ENCODE measurements at regions not wholly inside any gene's neighbourhood (a gene's known extent, or its start where the extent isn't known, plus 50 kb on each side); places are given as distances from the start of the nearest gene placed in this dataset.

DNA sequence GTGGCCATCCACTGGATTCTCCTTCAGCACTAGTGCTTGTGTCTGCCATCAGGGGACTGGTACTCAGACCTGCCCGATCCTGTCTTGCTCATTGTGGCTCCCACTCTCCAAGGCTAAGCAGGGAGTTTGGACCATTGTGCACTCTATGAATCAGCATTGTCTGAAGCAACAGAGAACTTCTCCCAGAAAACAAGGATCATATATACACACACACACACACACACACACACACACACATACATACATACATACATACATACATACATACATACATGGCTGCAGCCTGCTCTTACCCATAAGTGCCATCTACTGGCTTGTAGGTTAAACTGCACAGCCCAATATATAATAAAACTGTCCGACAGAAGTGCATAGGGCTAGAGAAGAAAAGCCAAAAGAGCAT, 345.3 kb upstream of the LCORL start (continued):
- TF ChIP-seq SMC3 (IDR thresholded peaks at IDR 0.05; ENCODE audit: borderline replicate concordance, low read length) (peak; percentile 73; the same call in 1 of the 2 replicates), RB1 (IDR thresholded peaks at IDR 0.05; ENCODE audit: borderline replicate concordance) (no peak), FOXM1 (IDR thresholded peaks at IDR 0.05; ENCODE audit: low read depth, low read length) (no peak), ZSCAN29 (IDR thresholded peaks at IDR 0.05) (no peak), ZNF207 (IDR thresholded peaks at IDR 0.05; ENCODE audit: borderline replicate concordance) (no peak), IRF4 (IDR thresholded peaks at IDR 0.05; ENCODE audit: low read depth, low read length) (no peak), ESRRA (IDR thresholded peaks at IDR 0.05; ENCODE audit: low read length) (no peak), BHLHE40 (IDR thresholded peaks at IDR 0.05; ENCODE audit: borderline replicate concordance in 1 of 2, low read depth in 2 of 2, low read length in 1 of 2) (no peak), SIX5 (IDR thresholded peaks at IDR 0.05; ENCODE audit: low read depth, low read length, severe bottlenecking) (no peak), CREM (IDR thresholded peaks at IDR 0.05; ENCODE audit: low read depth) (no peak), TCF3 (IDR thresholded peaks at IDR 0.05; ENCODE audit: borderline replicate concordance, insufficient read depth, low read depth, low read length) (no peak), MEF2B (IDR thresholded peaks at IDR 0.05; ENCODE audit: partially characterized antibody, poor library complexity, severe bottlenecking) (no peak), NFYA (IDR thresholded peaks at IDR 0.05; ENCODE audit: borderline replicate concordance, low read depth, low read length) (no peak), POLR2AphosphoS5 (IDR thresholded peaks at IDR 0.05; ENCODE audit: low read length) (no peak), BACH1 (IDR thresholded peaks at IDR 0.05; ENCODE audit: borderline replicate concordance) (no peak), SUZ12 (IDR thresholded peaks at IDR 0.05; ENCODE audit: unreplicated experiment) (no peak), ATF7 (IDR thresholded peaks at IDR 0.05; ENCODE audit: low read depth) (no peak), TAF1 (IDR thresholded peaks at IDR 0.05; ENCODE audit: borderline replicate concordance, low read depth, low read length) (no peak)
- TF ChIP-seq, protein P1, sequence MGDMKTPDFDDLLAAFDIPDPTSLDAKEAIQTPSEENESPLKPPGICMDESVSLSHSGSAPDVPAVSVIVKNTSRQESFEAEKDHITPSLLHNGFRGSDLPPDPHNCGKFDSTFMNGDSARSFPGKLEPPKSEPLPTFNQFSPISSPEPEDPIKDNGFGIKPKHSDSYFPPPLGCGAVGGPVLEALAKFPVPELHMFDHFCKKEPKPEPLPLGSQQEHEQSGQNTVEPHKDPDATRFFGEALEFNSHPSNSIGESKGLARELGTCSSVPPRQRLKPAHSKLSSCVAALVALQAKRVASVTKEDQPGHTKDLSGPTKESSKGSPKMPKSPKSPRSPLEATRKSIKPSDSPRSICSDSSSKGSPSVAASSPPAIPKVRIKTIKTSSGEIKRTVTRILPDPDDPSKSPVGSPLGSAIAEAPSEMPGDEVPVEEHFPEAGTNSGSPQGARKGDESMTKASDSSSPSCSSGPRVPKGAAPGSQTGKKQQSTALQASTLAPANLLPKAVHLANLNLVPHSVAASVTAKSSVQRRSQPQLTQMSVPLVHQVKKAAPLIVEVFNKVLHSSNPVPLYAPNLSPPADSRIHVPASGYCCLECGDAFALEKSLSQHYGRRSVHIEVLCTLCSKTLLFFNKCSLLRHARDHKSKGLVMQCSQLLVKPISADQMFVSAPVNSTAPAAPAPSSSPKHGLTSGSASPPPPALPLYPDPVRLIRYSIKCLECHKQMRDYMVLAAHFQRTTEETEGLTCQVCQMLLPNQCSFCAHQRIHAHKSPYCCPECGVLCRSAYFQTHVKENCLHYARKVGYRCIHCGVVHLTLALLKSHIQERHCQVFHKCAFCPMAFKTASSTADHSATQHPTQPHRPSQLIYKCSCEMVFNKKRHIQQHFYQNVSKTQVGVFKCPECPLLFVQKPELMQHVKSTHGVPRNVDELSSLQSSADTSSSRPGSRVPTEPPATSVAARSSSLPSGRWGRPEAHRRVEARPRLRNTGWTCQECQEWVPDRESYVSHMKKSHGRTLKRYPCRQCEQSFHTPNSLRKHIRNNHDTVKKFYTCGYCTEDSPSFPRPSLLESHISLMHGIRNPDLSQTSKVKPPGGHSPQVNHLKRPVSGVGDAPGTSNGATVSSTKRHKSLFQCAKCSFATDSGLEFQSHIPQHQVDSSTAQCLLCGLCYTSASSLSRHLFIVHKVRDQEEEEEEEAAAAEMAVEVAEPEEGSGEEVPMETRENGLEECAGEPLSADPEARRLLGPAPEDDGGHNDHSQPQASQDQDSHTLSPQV (IDR thresholded peaks at IDR 0.05): no peak
- TF ChIP-seq, protein P2, sequence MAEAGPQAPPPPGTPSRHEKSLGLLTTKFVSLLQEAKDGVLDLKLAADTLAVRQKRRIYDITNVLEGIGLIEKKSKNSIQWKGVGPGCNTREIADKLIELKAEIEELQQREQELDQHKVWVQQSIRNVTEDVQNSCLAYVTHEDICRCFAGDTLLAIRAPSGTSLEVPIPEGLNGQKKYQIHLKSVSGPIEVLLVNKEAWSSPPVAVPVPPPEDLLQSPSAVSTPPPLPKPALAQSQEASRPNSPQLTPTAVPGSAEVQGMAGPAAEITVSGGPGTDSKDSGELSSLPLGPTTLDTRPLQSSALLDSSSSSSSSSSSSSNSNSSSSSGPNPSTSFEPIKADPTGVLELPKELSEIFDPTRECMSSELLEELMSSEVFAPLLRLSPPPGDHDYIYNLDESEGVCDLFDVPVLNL (IDR thresholded peaks at IDR 0.05; ENCODE audit: low read depth, low read length): no peak
- TF ChIP-seq, protein P3, sequence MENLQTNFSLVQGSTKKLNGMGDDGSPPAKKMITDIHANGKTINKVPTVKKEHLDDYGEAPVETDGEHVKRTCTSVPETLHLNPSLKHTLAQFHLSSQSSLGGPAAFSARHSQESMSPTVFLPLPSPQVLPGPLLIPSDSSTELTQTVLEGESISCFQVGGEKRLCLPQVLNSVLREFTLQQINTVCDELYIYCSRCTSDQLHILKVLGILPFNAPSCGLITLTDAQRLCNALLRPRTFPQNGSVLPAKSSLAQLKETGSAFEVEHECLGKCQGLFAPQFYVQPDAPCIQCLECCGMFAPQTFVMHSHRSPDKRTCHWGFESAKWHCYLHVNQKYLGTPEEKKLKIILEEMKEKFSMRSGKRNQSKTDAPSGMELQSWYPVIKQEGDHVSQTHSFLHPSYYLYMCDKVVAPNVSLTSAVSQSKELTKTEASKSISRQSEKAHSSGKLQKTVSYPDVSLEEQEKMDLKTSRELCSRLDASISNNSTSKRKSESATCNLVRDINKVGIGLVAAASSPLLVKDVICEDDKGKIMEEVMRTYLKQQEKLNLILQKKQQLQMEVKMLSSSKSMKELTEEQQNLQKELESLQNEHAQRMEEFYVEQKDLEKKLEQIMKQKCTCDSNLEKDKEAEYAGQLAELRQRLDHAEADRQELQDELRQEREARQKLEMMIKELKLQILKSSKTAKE (IDR thresholded peaks at IDR 0.05; ENCODE audit: low read depth, poor library complexity, severe bottlenecking): no peak
- TF ChIP-seq, protein P4, sequence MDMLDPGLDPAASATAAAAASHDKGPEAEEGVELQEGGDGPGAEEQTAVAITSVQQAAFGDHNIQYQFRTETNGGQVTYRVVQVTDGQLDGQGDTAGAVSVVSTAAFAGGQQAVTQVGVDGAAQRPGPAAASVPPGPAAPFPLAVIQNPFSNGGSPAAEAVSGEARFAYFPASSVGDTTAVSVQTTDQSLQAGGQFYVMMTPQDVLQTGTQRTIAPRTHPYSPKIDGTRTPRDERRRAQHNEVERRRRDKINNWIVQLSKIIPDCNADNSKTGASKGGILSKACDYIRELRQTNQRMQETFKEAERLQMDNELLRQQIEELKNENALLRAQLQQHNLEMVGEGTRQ (IDR thresholded peaks at IDR 0.05; ENCODE audit: borderline replicate concordance, low read depth, low read length): no peak
- TF ChIP-seq, protein P5, sequence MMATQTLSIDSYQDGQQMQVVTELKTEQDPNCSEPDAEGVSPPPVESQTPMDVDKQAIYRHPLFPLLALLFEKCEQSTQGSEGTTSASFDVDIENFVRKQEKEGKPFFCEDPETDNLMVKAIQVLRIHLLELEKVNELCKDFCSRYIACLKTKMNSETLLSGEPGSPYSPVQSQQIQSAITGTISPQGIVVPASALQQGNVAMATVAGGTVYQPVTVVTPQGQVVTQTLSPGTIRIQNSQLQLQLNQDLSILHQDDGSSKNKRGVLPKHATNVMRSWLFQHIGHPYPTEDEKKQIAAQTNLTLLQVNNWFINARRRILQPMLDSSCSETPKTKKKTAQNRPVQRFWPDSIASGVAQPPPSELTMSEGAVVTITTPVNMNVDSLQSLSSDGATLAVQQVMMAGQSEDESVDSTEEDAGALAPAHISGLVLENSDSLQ (IDR thresholded peaks at IDR 0.05): no peak

Data from GM12878 (cell line).